IPS-NIHi7 (cell line): ENCODE measurements at regions not wholly inside any gene's neighbourhood (a gene's known extent, or its start where the extent isn't known, plus 50 kb on each side); places are given as distances from the start of the nearest gene placed in this dataset.
"Not testable (repeated sequence)": the region's sequence is repeated elsewhere in the genome, so short reads cannot be mapped to it uniquely, and the experiment has no call there.

Experiments
- DNase-seq: peaks from one replicate; pipeline ENCODE4 v3.0.0; 2012; ENCODE audit warnings: mixed read lengths; ENCODE audit errors: extremely low spot score

DNA sequence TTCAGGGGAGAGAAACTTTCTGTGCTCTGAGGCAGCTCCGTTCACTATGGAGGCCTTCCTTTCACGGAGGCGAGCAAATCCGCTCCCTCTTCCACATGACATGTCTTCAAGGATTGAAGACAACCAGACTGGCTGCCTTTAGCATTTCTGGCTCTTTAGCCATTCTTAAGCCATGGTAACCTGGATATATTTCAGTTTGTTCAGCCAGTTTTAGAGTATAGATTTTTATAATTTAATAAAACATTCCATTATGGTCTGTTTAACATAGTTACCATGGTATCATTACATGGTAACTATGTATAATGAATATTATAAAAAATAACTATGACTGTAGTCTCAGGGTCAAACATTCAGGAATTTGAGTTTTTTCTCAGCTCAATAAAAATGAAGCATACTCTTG is 54.2 kb upstream of the NFIA start:
- no peak for DNase-seq

DNA sequence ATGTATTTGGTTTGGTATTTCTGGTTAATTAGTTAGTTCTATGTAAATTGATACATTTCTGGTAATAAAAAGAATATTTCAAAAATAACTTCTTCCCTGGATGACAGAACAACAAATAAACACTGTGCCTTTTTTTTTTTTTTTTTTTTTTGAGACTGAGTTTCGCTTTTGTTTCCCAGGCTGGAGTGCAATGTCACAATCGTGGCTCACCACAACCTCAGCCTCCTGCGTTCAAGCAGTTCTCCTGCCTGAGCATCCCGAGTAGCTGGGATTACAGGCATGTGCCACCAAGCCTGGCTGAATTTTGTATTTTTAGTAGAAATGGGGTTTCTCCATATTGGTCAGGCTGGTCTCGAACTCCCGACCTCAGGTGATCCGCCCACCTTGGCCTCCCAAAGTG is 64.3 kb upstream of the NFIA start:
- not testable (repeated sequence) for DNase-seq

DNA sequence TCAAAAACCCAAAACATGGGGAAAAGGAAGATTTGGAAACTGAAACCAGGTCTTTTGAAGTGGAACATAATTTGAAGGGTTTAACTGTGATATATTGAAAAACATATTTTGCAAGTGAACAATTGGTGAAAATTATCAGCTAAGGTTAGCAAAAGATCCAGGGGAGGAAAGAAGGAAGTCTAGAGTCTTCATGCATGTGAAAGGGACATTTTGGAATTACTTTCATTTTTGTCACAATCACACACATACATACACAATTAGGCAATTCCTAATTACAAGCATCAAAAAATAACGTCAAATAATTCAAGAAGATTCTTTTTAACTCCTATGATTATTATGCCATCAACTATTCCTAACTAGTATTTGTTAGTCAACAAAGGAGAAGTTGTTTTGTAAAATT is 64.7 kb upstream of the NFIA start:
- no peak for DNase-seq

DNA sequence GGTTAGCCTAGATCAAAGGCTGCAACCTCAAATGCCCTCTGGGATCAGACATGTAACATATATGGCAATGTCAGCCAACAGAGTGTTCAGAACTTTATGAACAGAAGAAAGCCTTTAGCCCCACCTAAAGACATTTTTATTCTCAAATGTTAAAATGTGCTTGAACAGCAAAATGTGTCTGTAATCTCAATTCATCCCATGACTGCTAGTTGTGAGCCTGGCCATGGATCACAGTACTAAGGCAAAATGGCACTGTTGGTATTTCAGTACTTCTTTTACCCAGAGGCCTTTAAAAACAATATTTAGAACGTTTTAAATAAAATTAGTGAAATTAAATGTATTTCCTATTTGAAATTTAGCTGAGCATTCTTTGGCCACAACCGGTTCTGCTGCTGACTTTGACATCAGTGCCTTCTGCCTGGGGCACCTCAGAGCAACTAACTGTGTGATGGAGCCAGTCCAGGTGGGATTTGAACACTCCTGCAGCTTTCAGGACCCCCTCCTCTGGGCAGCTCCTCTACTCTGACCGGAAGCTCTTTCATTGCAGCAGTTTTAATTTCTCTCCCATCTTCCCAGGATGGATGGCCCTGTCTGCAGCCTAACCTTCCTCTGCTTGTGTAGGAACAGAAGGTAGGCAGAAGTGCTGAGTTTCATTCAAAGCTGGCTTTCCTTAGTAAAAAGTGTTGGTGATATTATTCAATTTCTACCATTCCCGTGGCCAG is 68.3 kb upstream of the NFIA start:
- peak; percentile 18 for DNase-seq

DNA sequence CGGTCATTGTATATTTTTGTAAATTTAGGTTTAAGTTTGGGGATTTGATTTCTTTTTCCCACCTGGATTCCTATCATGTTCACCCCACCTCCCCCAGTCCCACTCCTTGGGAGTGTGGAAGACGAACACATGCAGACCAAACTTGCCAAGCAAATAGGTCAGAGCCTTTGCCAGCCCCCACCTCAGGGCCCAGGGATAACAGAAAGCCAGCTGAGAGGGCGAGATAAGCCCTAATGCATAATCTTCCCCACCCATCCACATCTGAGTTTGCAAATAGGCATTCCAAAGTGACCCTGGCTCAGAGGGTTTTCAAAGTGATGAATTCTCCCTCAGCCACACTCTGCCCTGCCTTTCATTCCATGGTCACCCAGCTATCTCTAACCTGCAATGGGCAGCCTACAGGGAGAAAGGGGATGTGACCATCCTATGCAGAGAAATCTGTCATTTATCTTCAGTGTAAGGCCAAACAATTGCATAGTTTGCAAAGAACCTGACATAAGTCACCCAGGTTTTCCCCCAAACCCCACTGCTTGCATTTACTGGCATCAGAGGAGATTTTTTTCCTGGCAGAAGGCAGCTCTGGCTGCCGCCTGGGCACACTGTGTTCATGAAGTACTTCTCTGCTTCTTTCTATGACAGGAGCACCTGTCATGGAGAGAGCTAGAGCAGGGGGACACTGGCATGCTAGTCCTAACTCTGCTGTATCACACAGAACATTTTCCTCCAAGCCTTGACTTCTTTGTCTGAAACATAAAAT is 69.0 kb upstream of the NFIA start:
- peak; percentile 13 for DNase-seq

DNA sequence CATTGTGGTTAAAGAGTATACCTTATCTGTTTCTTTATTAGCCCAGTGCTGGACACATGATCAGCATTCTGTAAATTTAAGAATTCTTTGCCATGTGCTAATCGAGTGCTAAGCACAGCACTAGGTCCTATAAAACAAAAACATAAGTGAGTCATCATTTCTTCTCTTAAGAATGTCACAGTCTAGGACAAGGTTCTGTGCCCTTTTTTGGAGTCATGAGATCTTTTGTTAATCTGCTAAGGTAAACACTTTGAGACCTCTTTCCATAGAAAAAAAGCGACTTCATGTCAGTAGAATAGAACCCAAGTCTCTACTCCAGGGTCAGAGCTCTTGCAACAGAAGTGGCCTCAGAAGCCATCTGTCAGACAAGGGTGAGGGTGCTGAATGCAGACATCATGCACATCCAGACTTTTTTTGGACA is 70.0 kb upstream of the NFIA start:
- DNase-seq, result no peak

DNA sequence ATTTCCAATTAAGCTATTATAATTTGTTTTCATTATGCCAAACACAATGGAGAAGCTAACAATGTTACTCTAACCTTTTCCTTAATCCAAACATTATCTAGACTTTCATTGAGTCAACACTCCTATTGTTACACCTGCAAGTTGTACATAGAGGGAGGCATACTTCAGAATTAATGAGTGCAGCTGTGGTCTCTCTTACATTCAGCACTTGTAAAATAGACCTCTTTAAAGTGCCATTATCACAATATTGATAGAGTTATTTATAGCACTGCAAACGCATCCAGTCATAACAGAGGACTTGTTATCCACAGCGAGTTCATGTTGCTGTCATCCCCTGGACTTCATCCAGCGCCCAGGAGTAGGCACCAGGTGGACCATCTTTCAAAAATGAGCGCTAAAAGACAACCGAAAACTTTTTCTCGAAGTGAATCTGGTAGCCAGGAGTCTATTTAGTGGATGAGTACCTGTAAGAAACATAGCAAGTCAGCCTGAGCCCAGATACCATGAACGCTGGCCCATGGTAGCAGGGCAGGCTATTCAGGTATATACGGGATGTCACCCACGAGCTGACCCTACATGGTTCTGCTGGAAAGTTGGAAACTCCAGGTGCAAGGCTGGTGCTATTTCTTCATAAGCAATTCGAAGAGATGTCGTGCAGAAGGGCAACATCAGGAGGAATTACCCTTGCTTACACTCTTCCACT is 70.6 kb upstream of the NFIA start:
- DNase-seq, result no peak

DNA sequence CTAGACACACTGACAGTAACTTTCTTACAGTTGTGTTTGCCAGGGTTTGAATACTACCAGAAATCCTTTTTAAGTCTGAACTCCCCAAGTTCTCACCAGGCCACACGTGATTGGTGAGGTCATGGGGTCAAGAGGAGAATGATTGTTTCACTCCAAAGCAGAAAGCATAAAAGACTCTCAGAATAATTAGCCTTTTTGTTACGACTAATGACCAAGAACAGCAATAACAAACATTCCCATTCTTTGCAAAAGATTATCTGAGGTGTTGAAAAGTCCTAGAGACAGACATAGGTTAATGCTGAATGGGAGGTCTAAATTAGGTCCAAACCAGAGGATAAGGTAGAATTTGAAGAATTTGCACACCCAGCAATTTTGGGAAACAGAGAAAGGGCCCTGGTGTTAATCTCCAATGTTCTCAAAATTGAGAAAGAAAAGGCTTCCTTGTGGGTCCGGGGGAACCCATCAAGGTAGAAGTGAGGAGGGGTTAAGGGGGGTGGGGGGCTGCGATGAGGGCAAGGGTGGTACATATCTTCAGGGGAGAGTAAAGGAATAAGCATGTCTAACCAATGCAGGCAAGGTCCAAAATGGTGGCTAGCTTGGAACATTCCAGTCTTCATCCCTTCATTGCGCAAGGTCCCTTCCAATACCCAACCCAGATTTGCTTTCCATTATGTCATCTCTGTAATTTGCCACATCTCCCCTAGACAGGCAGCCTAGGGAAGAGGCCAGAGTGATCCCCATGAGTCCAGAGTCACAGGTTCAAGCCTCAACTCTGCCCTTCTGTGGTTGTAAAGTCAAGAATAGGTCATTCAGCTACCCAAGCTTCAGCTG is 74.6 kb upstream of the NFIA start:
- DNase-seq, result no peak

DNA sequence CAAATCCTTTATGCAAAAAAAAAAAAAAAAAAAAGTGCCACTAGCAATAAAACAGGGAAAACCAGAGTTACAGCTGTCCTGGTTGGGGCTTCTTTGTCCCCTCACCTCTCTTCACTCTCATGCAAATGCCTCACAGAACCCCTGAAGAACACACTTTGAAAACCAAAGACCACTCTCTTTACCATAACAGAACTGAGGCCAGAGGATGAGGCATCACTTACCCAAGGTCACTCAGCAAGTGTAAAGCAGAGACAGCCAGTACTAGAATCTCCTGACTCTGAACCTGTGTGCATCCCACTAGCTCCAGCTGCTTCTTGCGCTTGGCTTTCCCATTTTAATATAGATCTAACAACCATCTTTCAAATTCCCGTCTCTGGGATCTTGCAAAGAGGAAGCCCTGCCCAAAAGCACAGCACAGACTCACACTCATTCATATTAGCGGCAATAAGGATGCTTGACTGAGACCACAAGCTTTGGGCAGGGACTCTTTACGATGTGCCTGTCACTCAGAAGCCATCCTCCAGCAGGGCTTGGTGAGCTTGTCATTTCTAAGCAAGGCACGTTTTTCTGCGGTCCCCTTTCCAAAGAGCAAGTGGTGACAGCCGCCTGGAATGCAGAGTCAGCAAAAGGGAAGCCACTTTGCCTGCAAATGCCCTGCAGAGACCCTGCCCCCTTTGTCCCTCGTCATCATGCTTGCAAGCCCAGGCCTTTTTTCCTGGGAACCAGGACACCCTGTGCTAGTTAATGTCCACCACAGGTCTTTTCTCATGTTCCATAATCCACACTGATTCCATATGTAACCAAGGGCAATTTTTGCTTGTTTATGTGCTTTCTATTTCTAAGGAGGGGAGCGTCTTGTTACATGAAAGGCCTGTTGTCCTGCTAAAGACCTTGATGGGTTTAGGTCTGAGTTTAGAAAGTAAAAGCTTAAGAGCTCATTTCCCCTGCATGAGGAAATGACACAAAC is 76.5 kb upstream of the NFIA start:
- DNase-seq, result peak; percentile 51

DNA sequence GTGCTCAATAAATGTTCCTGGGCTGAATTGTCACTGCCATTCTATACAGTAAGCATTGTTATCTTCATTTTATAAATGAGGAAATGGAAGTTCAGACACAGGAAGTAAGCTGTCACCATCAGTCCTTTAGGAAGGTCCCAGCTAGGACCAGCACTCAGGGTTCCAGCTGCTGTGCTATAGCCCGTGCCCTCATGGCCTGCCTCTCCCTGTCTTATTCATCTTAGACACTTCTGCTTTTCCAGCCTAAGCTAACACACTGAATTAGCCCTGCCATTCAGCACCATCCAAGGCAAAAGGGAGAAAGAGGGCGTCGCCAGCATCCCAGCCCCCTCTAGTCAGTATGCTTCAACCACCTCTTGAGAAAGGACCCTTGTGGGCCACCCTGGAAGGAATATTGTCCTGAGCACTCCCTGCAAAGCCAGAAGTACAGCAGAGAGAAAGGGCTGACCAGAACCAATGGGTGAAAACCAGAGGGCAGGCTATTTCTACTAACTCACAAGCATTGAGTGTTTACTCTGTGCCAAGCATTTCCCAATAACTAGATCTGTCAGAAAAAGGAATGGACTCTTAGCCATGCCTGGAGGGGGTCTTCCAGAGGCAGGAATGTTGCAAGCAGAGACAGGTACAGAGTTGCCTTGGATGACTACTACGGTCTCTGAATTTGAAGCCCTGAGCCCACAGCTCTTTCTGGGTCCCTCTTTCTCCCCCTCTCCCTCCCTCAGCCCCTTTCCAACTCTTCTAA is 77.9 kb upstream of the NFIA start:
- DNase-seq, result no peak

DNA sequence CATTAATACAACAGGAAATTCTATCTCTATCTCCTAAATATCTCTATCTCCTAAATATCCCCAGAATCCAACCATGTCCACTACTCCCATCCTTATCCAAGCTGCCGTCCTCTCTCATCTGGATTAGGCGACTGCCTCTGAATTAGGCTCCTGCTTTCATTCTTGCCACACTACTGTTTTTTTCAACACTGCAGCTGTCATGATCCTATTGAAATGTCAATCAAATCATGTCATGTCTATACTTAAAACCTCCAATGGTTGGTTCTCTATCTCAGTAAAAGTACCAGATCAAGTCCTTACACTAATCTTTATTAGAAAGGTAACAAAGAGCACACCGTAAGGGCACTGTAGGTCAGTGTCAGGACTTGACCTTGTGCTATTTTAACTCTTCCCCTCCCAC is 82.0 kb upstream of the NFIA start:
- DNase-seq, result no peak

DNA sequence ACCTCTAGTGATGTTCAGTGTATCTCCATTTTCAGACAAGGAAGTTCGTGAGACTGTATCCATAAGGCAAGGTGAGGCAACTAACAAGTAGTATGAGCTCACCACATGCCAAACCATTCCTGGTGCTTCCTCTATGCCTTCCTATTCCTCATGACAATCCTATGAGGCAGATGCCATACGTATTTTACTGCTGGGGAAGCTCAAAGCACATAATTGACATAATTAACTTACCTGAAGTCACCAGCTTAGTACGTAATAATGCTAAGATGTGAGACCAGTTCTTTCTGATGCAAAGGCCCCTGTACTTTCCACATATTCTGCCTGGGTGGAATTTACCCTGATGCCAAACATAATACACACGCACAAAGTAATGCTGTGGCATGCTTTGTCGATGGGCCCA is 83.6 kb upstream of the NFIA start:
- no peak for DNase-seq

DNA sequence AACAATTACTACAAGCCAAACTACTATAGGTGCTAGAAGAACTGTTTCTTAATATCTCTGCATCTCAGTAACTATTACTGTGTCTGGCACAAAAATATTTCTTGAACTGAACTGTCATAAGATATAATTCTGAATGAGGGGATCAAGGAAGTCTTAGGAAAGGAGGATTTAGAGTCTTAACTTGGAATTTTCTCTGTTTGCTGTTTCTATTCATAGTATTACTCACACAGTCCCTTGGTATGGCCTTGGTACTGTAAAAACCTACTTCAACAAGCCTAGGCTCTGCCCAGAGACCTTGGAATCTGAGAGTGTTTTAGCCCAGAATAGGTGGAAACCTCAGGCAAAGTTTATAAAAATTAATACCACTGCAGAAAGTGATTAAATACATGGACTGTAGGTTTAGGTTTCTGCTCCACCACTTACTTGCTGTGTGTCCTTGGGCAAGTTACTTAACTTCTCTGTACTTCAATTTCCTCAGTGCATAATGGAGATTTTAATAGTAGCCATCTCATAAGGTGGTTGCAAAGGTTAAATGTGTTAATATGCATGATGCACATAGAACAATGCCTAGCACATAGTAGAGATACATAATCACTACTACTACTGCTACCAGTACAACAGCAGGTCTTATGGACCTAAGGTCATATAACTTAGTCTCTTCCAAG is 87.4 kb upstream of the NFIA start:
- no peak for DNase-seq

DNA sequence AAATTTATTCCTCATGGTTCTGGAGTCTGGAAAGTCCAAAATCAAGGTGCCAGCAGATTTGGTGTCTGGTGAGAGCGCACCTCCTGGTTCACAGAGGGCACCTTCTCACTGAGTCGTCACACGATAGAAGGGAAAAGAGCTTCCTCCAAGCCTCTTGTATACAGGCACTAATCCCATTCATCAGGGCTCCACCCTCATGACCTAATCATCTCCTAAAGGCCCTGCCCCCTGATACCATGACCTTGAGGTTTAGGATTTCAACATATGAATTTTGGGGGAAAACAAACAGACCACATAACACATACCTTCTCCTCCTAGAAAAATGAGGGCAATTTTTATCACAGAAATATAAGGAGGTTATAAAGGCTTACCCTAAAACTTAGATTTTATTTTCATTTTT is 88.0 kb upstream of the NFIA start:
- no peak for DNase-seq

DNA sequence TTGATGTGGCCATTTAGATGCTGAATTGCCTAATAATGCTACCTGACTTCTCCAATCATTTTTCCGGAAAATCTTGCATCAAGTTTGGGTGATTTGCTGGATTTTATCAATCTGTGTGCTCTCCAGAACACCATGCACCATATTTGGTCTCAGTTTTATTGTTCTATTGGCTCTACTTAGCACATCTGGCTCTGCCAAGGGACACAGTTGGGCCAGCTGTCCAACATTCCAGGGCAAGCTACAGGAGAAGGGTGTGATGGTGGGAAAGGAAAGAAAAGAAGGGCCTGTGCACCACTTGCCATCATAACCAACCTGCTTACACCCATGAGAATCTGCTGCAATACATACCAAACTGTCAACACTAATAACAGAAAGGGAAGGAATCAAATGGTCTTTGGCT is 90.2 kb upstream of the NFIA start:
- DNase-seq, result no peak

DNA sequence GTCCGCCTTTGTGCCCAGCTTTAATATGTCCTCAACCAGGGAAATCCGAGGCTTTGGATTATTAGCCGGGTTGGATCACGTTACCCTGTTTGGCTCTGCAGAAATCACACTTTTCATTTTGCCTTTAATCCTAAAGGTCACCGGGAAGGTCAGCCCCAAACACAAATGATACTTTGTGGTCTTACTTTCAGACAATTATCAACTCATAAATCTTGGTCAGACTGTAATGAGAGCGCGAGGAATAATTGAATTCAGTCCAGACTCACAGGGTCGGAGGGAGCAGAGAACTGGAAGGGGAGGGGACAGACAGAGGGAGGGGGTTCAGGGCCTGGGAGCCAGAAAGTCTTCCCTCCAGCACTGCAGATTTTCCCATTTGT is 91.7 kb upstream of the NFIA start:
- DNase-seq, result no peak

DNA sequence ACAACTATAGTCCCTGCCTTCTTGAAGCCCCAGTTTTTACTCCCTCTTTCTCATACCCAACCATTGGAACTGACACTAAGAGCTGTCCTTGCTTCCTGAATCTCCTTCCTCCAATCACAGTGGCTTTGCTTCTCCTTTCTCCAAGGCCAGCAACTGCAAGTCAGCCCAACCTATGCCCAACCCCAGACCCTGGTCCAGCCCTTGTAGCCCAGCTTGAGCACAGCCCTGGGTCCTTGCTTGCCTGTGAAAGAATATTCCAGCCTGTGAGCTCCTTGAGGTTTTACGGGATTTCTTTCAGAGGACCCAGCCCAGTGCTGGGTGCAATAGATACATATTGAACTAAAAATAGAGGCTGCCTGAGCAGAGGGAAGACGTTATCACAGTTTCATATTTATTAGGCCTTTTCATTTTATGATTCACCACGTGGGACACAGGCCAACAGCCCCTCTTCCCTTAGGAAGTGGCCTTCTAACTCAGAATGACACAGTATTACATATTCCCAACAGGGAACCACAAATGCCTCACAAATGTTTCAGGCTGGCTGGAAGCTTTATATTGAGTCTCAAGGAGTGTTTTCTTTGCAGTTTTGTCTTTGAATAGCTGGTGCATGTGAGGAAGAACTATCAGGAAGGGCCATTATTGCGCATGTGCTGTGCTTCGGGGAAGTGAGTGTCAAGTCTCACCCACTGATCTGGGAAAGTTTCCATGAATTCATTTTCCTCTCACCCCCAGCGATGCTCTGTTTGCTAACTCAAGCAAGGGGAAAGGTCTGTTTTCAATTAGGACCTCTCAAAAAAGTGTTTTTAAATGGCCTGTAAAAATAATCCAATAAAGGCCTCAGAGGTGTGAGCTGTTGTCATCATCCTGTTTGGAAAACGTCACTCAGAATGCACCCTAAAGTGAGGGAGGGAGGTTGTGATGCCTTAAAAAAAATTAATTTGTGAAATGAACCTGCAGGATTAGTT is 92.3 kb upstream of the NFIA start:
- no peak for DNase-seq

DNA sequence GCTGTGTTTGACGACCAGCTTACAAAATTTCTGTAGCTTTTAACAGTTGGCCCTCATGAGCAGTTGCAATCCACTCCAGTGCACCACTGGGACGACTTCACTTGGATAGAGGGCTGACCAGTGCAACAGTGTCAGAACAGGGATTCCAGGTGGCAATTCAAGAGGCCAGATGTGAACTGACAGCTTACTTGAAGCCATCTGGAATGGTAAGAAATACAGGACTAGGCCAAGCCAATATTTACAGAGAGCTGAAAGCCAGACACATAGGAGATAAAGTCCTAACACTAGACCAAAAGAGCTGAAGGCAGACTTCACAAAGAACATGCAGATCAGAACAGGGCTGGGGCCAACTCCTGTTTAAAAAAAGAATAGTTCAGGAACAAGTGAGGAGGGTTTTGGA is 93.5 kb upstream of the NFIA start:
- DNase-seq, result no peak
